ENCODE measurements at regions not wholly inside any gene's neighbourhood (a gene's known extent, or its start where the extent isn't known, plus 50 kb on each side); places are given as distances from the start of the nearest gene placed in this dataset.

DNA sequence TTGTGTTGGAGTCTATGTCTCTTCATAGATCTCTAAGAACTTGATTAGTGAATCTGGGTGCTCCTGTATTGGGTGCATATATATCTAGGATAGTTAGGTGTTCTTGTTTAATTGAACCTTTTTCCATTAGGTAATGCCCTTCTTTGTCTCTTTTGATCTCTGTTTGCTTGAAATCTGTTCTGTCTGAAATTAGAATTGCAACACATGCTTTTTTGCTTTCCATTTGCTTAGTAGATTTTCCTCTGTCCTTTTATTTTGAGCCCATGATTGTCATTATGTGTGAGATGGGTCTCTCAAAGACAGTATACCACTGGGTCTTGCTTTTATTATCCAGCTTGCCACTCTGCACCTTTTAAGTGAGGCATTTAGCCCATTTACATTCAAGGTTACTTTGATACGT, 79.1 kb upstream of the APOOL start:
- no peak for TF ChIP-seq CTCF (conservative IDR thresholded peaks at IDR 0.05; ENCODE audit: low read length)
- no peak overlapping the region for H3K4me3 ChIP-seq (ENCODE audit: low read length)
- no peak for DNase-seq (ENCODE audit: low read depth)

DNA sequence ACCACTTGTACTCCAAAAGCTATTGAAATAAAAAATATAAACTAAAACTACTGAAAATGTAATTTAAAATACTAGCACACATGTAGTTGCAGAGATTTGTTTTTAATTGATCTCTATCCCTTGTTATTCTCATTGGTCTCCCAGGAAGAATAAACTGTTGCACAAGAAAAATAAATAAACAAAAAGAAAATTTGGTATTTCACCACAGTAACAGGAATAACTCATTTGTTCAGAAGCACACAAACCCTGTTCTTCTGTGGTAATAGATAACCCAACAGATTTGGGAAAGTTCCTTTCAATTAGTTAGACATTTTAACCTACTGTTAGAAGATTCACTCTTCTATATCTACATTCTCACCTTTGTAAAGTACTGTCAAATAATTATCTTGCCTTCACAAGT, 70.9 kb upstream of the APOOL start:
- no peak for TF ChIP-seq CTCF (conservative IDR thresholded peaks at IDR 0.05; ENCODE audit: low read length)
- no peak for DNase-seq (ENCODE audit: low read depth)
- no peak overlapping the region for H3K4me3 ChIP-seq (ENCODE audit: low read length)

GRCh38 chrX:84933956-84934556, 69.6 kb upstream of the APOOL start:
- H3K4me3 ChIP-seq (ENCODE audit: low read length), result no peak overlapping the region
- TF ChIP-seq CTCF (conservative IDR thresholded peaks at IDR 0.05; ENCODE audit: low read length), result no peak
- no peak for DNase-seq (ENCODE audit: low read depth)

Measured in AG10803 (cell line).